A549 (cell line): ENCODE measurements at regions not wholly inside any gene's neighbourhood (a gene's known extent, or its start where the extent isn't known, plus 50 kb on each side); places are given as distances from the start of the nearest gene placed in this dataset.

ENCODE experiments used
- ATAC-seq, 2 experiments: fragments of 200-7000 bp in 1 of 2; fragments of >200 bp in 1 of 2; cut with Nextera tagmentation in 1 of 2; cut with Tn5 transposase in 1 of 2; 3 replicates each; pipeline versions ENCODE4 v1.8.0 to v1.9.1; 2018 to 2020; ENCODE audit warnings: mild to moderate bottlenecking in 1 of 2, moderate library complexity in 1 of 2
- CTCF ChIA-PET: fragments of 300-600 bp; sonication (Branson Sonifier 250); formaldehyde crosslinking; extraction: SDS; loops from one replicate; lab custom pipeline; 2021; ENCODE audit warnings: antibody characterized with exemption, inconsistent platforms; lab: Yijun Ruan, JAX
- POLR2A ChIA-PET: fragments of 350-600 bp; formaldehyde crosslinking; extraction: SDS; loops from one replicate; lab custom pipeline; 2021; ENCODE audit warnings: antibody characterized with exemption, inconsistent platforms; lab: Yijun Ruan, JAX
- DNase-seq, 2 experiments: peaks; one replicate each; pipeline versions ENCODE4 v3.0.0 to v3.0.0-alpha.2; 2011 to 2016; ENCODE audit warnings: low read depth in 1 of 2, low spot score in 1 of 2
- FAIRE-seq: peaks from 2 replicates; lab custom pipeline; 2011; peaks lifted over from hg19 to GRCh38; lab: Jason Lieb, UNC
- H3K27ac ChIP-seq, 2 experiments: fragments of >200 bp; sonication (Bioruptor Twin); formaldehyde crosslinking; 3 replicates each; pipeline ENCODE4 v1.5.1; 2016 to 2017
- H3K4me1 ChIP-seq: fragments of >200 bp; sonication (Bioruptor Twin); formaldehyde crosslinking; 3 replicates; pipeline ENCODE4 v1.6.1; 2016
- H3K4me2 ChIP-seq: fragments of >200 bp; sonication (Bioruptor Twin); formaldehyde crosslinking; 3 replicates; pipeline ENCODE4 v1.6.1; 2016
- H3K4me3 ChIP-seq: fragments of >200 bp; sonication (Bioruptor Twin); formaldehyde crosslinking; 3 replicates; pipeline ENCODE4 v1.5.1; 2016
- H3K9me3 ChIP-seq: fragments of >200 bp; sonication (Bioruptor Twin); formaldehyde crosslinking; 3 replicates; pipeline ENCODE4 v1.6.1; 2016
- ATOH8 ChIP-seq: fragments of 250-450 bp; sonication (Bioruptor Pico); IDR thresholded peaks from 2 replicates; pipeline ENCODE4 v1.5.0; 2020; ENCODE audit warnings: low read depth, mild to moderate bottlenecking, moderate library complexity
- CHD4 ChIP-seq: fragments of 200-600 bp; sonication (generic); IDR thresholded peaks from 2 replicates; pipeline ENCODE4 v1.6.1; 2016; ENCODE audit warnings: antibody characterized with exemption, mild to moderate bottlenecking, borderline replicate concordance
- E2F6 ChIP-seq: IDR thresholded peaks from 2 replicates; pipeline ENCODE4 v1.6.1; 2012; ENCODE audit warnings: low read depth, borderline replicate concordance
- EHMT2 ChIP-seq: fragments of 200-600 bp; sonication (generic); IDR thresholded peaks from 2 replicates; pipeline ENCODE4 v1.6.1; 2016; ENCODE audit warnings: antibody characterized with exemption, low read depth, mild to moderate bottlenecking, moderate library complexity
- FOSB ChIP-seq: fragments of 250-450 bp; sonication (Bioruptor Pico); IDR thresholded peaks from 2 replicates; pipeline ENCODE4 v1.5.0; 2020; ENCODE audit warnings: mild to moderate bottlenecking, moderate library complexity
- FOSL2 ChIP-seq, 2 experiments: fragments of 450-650 bp in 1 of 2; fragments of >200 bp in 1 of 2; sonication (Bioruptor Twin) in 1 of 2; formaldehyde crosslinking; IDR thresholded peaks; 2 replicates each; pipeline versions ENCODE4 v1.5.0 to v1.6.1; 2016 to 2020; ENCODE audit warnings: mild to moderate bottlenecking in 1 of 2, moderate library complexity in 1 of 2
- FOXS1 ChIP-seq: fragments of 250-450 bp; sonication (Bioruptor Pico); IDR thresholded peaks from 2 replicates; pipeline ENCODE4 v1.5.0; 2020; ENCODE audit warnings: mild to moderate bottlenecking, moderate library complexity
- HOXB13 ChIP-seq: fragments of 250-450 bp; sonication (Bioruptor Pico); IDR thresholded peaks from 2 replicates; pipeline ENCODE4 v1.5.0; 2020; ENCODE audit warnings: low read depth, mild to moderate bottlenecking, moderate library complexity
- HOXB5 ChIP-seq: fragments of 250-450 bp; sonication (Bioruptor Pico); IDR thresholded peaks from 2 replicates; pipeline ENCODE4 v1.5.0; 2020; ENCODE audit warnings: mild to moderate bottlenecking, moderate library complexity
- KDM5A ChIP-seq: fragments of 200-600 bp; sonication (generic); IDR thresholded peaks from 2 replicates; pipeline ENCODE4 v1.6.1; 2016; ENCODE audit warnings: antibody characterized with exemption, mild to moderate bottlenecking
- MAFK ChIP-seq: fragments of 450-650 bp; IDR thresholded peaks from 2 replicates; pipeline ENCODE4 v1.6.1; 2014; ENCODE audit not compliant: partially characterized antibody
- MAX ChIP-seq: IDR thresholded peaks from 2 replicates; pipeline ENCODE4 v1.6.1; 2012
- NFE2L2 ChIP-seq: fragments of 150-350 bp; conservative IDR thresholded peaks from 2 replicates; pipeline ENCODE4 v1.6.1; 2014; ENCODE audit warnings: low read length
- PBX3 ChIP-seq: IDR thresholded peaks from 2 replicates; pipeline ENCODE4 v1.6.1; 2012
- POLR2A ChIP-seq: IDR thresholded peaks from 2 replicates; pipeline ENCODE4 v1.6.1; 2012; ENCODE audit warnings: mild to moderate bottlenecking, low read length
- POLR2AphosphoS2 ChIP-seq: conservative IDR thresholded peaks from 2 replicates; pipeline ENCODE4 v1.6.1; 2012; ENCODE audit warnings: low read length, improper control_type of control experiment, inconsistent platforms
- RAD21 ChIP-seq, 2 experiments: fragments of >200 bp in 1 of 2; sonication (Bioruptor Twin) in 1 of 2; formaldehyde crosslinking in 1 of 2; IDR thresholded peaks in 1 of 2; conservative IDR thresholded peaks in 1 of 2; 2 replicates in 1 of 2; 3 replicates in 1 of 2; pipeline ENCODE4 v1.6.1; 2012 to 2018; ENCODE audit warnings: inconsistent platforms in 1 of 2
- SMC3 ChIP-seq: fragments of >200 bp; sonication (Bioruptor Twin); formaldehyde crosslinking; IDR thresholded peaks from 3 replicates; pipeline ENCODE4 v1.6.1; 2018; ENCODE audit warnings: inconsistent platforms
- TFCP2L1 ChIP-seq: fragments of 250-450 bp; sonication (Bioruptor Pico); IDR thresholded peaks from 2 replicates; pipeline ENCODE4 v1.5.0; 2021; ENCODE audit warnings: mild to moderate bottlenecking
- TP53 ChIP-seq: fragments of 250-450 bp; sonication (Bioruptor Pico); IDR thresholded peaks from 2 replicates; pipeline ENCODE4 v1.5.0; 2021; ENCODE audit warnings: mild to moderate bottlenecking, moderate library complexity
- ZFP36 ChIP-seq: fragments of 450-650 bp; IDR thresholded peaks from 2 replicates; pipeline ENCODE4 v1.6.1; 2014; ENCODE audit warnings: borderline replicate concordance; ENCODE audit not compliant: partially characterized antibody
- WGBS: methylation state at CpG from one replicate; pipeline ENCODE4 v1.1.6; 2017; ENCODE audit errors: missing lambda C conversion rate; 5-methylcytosine and 5-hydroxymethylcytosine counted together

- Histone ChIP-seq H3K4me3 (no peak overlapping the region), H3K4me1 (peaks cover 38% of the 10 kb centered on the region), H3K4me2 (peak overlapping the region; percentile 56), H3K27ac (peak overlapping the region; percentile 44 to 73; a peak in 5 of 6 replicates), H3K9me3 (no peaks in the 10 kb centered on the region)
- DNase-seq (peak in 1 of 2 experiments; percentile 43), FAIRE-seq (no peak), ATAC-seq (peak in 1 of 2 experiments; percentile 31; a peak in 3 of 6 replicates)
- POLR2A ChIA-PET = no interaction called here
- CTCF ChIA-PET = interaction anchor here (0.6 to 2.5 kb wide), 4 partner anchors 40 to 244 kb away, joined by 3 to 10 read pairs (median 4); no protein-coding TSS in a partner anchor
- TF ChIP-seq MAFK (no peak), CHD4 (no peak), RAD21 (conservative IDR thresholded peaks at IDR 0.05 in 1 of 2, IDR thresholded peaks at IDR 0.05 in 1 of 2) (no peak)
- WGBS = 34% methylated on average over 11 of the region's 11 CpGs
These were observed 207.6 kb downstream of the RAB11FIP4 start for GRCh38 chr17:31598921-31599571.

GRCh38 chr17:31598399-31598782 lies 206.9 kb downstream of the RAB11FIP4 start:
- Histone ChIP-seq H3K27ac (peak overlapping the region; percentile 44 to 73; a peak in 5 of 6 replicates), H3K4me2 (peak overlapping the region; percentile 56), H3K4me3 (no peak overlapping the region), H3K9me3 (no peaks in the 10 kb centered on the region), H3K4me1 (peaks cover 38% of the 10 kb centered on the region)
- 60% methylated on average over 4 of the region's 4 CpGs for WGBS
- FAIRE-seq (no peak), DNase-seq (no peak), ATAC-seq (no peak)
- TF ChIP-seq POLR2AphosphoS2 (no peak), SMC3 (no peak), FOSB (CRISPR knock-in tag) (no peak), TFCP2L1 (CRISPR knock-in tag) (no peak)
- ChIA-PET POLR2A (no interaction called here), CTCF (interaction anchor here (0.7 to 2.5 kb wide), 4 partner anchors 11 to 245 kb away, joined by 3 to 10 read pairs (median 3); no protein-coding TSS in a partner anchor)

- Histone ChIP-seq H3K9me3 (no peaks in the 10 kb centered on the region), H3K4me2 (no peak overlapping the region; the same call in 2 of the 3 replicates), H3K27ac (peak overlapping the region in 1 of 2 experiments; percentile 83; a peak in 3 of 6 replicates), H3K4me3 (no peak overlapping the region), H3K4me1 (peaks cover 38% of the 10 kb centered on the region)
- TF ChIP-seq NFE2L2 (no peak), ZFP36 (peak; percentile 29)
- ATAC-seq (no peak), FAIRE-seq (peak; percentile 7), DNase-seq (no peak)
- CTCF ChIA-PET = interaction anchor here (0.6 to 2.5 kb wide), 10 partner anchors 11 to 245 kb away, joined by 3 to 12 read pairs (median 3); no protein-coding TSS in a partner anchor
- POLR2A ChIA-PET = no interaction called here
- 91% methylated on average over 10 of the region's 10 CpGs for WGBS
These were observed 206.3 kb downstream of the RAB11FIP4 start for GRCh38 chr17:31597646-31598398.

- peak; percentile 92 to 95 for ATAC-seq
- no peak overlapping the region for H3K4me3 ChIP-seq
- TF ChIP-seq TFCP2L1 (CRISPR knock-in tag) = no peak
- peak; percentile 77; the same call in 1 of the 2 replicates for TF ChIP-seq ATOH8 (CRISPR knock-in tag)
- peak in 1 of 2 experiments; percentile 12; a peak in 1 of 5 replicates for TF ChIP-seq RAD21 (conservative IDR thresholded peaks at IDR 0.05 in 1 of 2, IDR thresholded peaks at IDR 0.05 in 1 of 2)
- 0 out of 2 replicates have a peak, but pooled peaks have one; percentile 56 for TF ChIP-seq PBX3
- no peak for TF ChIP-seq EHMT2
- peak; percentile 35; the same call in 1 of the 2 replicates for TF ChIP-seq HOXB5
- TF ChIP-seq FOSL2 (IDR thresholded peaks at IDR 0.05) = no peak
- TF ChIP-seq FOSL2 (CRISPR knock-in tag; IDR thresholded peaks at IDR 0.05) = peak; percentile 81
- no peak for TF ChIP-seq TP53 (CRISPR knock-in tag)
- 0 out of 2 replicates have a peak, but pooled peaks have one; percentile 11 for TF ChIP-seq POLR2A
- TF ChIP-seq MAX = peak; percentile 96
- 0 out of 2 replicates have a peak, but pooled peaks have one; percentile 33 for TF ChIP-seq HOXB13 (CRISPR knock-in tag)
- TF ChIP-seq E2F6 = peak; percentile 48; the same call in 1 of the 2 replicates
- no peak for TF ChIP-seq KDM5A
- no peak for TF ChIP-seq FOSB (CRISPR knock-in tag)
- TF ChIP-seq FOXS1 (CRISPR knock-in tag) = peak; percentile 26; the same call in 1 of the 2 replicates
These were observed 205.2 kb downstream of the RAB11FIP4 start for GRCh38 chr17:31596382-31597323.

More at GRCh38 chr17:31596382-31597323, 205.2 kb downstream of the RAB11FIP4 start:
- DNase-seq (peak; percentile 86 to 87), FAIRE-seq (peak; percentile 18)
- WGBS = 35% methylated on average over 14 of the region's 16 CpGs
- peak overlapping the region; percentile 49 to 83; a peak in 5 of 6 replicates for H3K27ac ChIP-seq
- CTCF ChIA-PET = interaction anchor here (0.8 to 2.4 kb wide), 10 partner anchors 10 to 246 kb away, joined by 3 to 12 read pairs (median 3); no protein-coding TSS in a partner anchor
- no peaks in the 10 kb centered on the region for H3K9me3 ChIP-seq
- peak overlapping the region; percentile 37 for H3K4me2 ChIP-seq
- H3K4me1 ChIP-seq = peaks cover 38% of the 10 kb centered on the region
- POLR2A ChIA-PET = interaction anchor here (0.6 kb wide), 1 partner anchor 1104 kb away, joined by 3 read pairs; no protein-coding TSS in a partner anchor
